MM.1S (cell line): ENCODE measurements at regions not wholly inside any gene's neighbourhood (a gene's known extent, or its start where the extent isn't known, plus 50 kb on each side); places are given as distances from the start of the nearest gene placed in this dataset.
A peak's percentile ranks its signal among the peaks of the same experiment; 100 is the strongest.
"Not testable (repeated sequence)": the region's sequence is repeated elsewhere in the genome, so short reads cannot be mapped to it uniquely, and the experiment has no call there.

ENCODE experiments used
- DNase-seq: peaks from one replicate; pipeline ENCODE4 v3.0.0-alpha.2; 2015
- H2AFZ ChIP-seq: fragments of 300-600 bp; sonication (generic); 2 replicates; pipeline ENCODE4 v1.6.0; 2016; ENCODE audit warnings: antibody characterized with exemption, low read length
- H3F3A ChIP-seq: fragments of 300-600 bp; sonication (generic); 2 replicates; pipeline ENCODE4 v1.6.1; 2016; ENCODE audit warnings: mild to moderate bottlenecking, antibody characterized with exemption, low read length, moderate library complexity, mixed read lengths; ENCODE audit not compliant: insufficient read depth
- H3K27ac ChIP-seq: fragments of 300-600 bp; sonication (generic); 2 replicates; pipeline ENCODE4 v1.5.1; 2016; ENCODE audit warnings: mild to moderate bottlenecking, low read length
- H3K27me3 ChIP-seq: fragments of 300-600 bp; sonication (generic); replicated peaks from 2 replicates; pipeline ENCODE4 v1.6.0; 2016; ENCODE audit warnings: low read length; ENCODE audit not compliant: insufficient read depth
- H3K36me3 ChIP-seq: fragments of 300-600 bp; sonication (generic); replicated peaks from 2 replicates; pipeline ENCODE4 v1.6.1; 2016; ENCODE audit warnings: mild to moderate bottlenecking, low read length, mixed read lengths; ENCODE audit not compliant: insufficient read depth
- H3K4me1 ChIP-seq: fragments of 300-600 bp; sonication (generic); 2 replicates; pipeline ENCODE4 v1.6.1; 2016; ENCODE audit warnings: low read length, mixed read lengths
- H3K4me2 ChIP-seq: fragments of 300-600 bp; sonication (generic); 2 replicates; pipeline ENCODE4 v1.6.0; 2016; ENCODE audit warnings: low read depth, low read length
- H3K4me3 ChIP-seq: fragments of 300-600 bp; sonication (generic); 2 replicates; pipeline ENCODE4 v1.5.1; 2016; ENCODE audit warnings: low read length, mixed read lengths
- H3K79me2 ChIP-seq: fragments of 300-600 bp; sonication (generic); 2 replicates; pipeline ENCODE4 v1.6.1; 2016; ENCODE audit warnings: mixed run types, low read length, mixed read lengths
- H3K9ac ChIP-seq: fragments of 300-600 bp; sonication (generic); 2 replicates; pipeline ENCODE4 v1.6.1; 2016; ENCODE audit warnings: low read length, mixed read lengths
- H3K9me2 ChIP-seq: fragments of 300-600 bp; sonication (generic); replicated peaks from 2 replicates; pipeline ENCODE4 v1.6.1; 2016; ENCODE audit warnings: mild to moderate bottlenecking, low read length, mixed read lengths; ENCODE audit not compliant: insufficient read depth
- H3K9me3 ChIP-seq: fragments of 300-600 bp; sonication (generic); replicated peaks from 2 replicates; pipeline ENCODE4 v1.6.1; 2016; ENCODE audit warnings: mild to moderate bottlenecking, low read length, mixed read lengths; ENCODE audit not compliant: insufficient read depth
- H4K20me1 ChIP-seq: fragments of 300-600 bp; sonication (generic); 2 replicates; pipeline ENCODE4 v1.6.1; 2016; ENCODE audit warnings: mild to moderate bottlenecking, low read length, moderate library complexity, mixed read lengths; ENCODE audit not compliant: insufficient read depth
- TF ChIP-seq, protein P1 (sequence below): fragments of 300-600 bp; sonication (generic); IDR thresholded peaks from 2 replicates; pipeline ENCODE4 v1.5.1; 2016; ENCODE audit warnings: antibody characterized with exemption, low read length, mixed read lengths

DNA sequence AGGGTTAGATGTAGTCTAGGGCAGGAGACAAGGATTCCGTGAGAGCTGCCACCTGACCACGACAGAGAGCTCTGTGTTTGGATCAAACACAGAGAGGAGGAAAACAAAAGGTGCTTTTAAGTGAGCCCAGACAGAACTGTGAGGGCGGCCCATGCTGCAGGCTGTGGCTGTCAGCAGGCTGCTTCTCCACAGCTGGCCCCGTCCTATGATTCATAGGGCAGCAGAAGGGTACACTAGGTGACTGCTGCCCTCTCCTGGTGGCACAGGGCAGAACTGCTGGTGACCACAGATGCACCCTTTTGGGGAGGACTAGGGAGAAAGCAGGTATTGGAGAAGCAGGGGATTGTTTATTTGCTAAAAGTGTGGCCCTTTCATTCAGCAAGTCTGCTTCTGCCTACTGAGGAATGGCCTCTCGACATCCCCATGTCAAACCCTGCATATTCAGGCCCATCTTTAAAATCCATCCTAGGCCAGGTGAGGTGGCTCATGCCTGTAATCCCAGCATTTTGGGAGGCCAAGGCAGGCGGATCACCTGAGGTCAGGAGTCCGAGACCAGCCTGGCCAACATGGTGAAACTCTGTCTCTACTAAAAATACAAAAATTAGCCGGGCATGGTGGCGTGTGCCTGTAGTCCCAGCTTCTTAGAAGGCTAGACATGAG lies 234.4 kb upstream of the FRG2C start:
- not testable (repeated sequence) for H4K20me1 ChIP-seq, H3F3A ChIP-seq, H3K79me2 ChIP-seq, H3K9ac ChIP-seq, H3K27ac ChIP-seq, H3K27me3 ChIP-seq, H3K9me3 ChIP-seq, H3K9me2 ChIP-seq, H3K4me2 ChIP-seq, H3K36me3 ChIP-seq, H2AFZ ChIP-seq, H3K4me3 ChIP-seq, H3K4me1 ChIP-seq
- peak; percentile 67 for DNase-seq
- TF ChIP-seq, protein P1, sequence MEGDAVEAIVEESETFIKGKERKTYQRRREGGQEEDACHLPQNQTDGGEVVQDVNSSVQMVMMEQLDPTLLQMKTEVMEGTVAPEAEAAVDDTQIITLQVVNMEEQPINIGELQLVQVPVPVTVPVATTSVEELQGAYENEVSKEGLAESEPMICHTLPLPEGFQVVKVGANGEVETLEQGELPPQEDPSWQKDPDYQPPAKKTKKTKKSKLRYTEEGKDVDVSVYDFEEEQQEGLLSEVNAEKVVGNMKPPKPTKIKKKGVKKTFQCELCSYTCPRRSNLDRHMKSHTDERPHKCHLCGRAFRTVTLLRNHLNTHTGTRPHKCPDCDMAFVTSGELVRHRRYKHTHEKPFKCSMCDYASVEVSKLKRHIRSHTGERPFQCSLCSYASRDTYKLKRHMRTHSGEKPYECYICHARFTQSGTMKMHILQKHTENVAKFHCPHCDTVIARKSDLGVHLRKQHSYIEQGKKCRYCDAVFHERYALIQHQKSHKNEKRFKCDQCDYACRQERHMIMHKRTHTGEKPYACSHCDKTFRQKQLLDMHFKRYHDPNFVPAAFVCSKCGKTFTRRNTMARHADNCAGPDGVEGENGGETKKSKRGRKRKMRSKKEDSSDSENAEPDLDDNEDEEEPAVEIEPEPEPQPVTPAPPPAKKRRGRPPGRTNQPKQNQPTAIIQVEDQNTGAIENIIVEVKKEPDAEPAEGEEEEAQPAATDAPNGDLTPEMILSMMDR: peak; percentile 59

DNA sequence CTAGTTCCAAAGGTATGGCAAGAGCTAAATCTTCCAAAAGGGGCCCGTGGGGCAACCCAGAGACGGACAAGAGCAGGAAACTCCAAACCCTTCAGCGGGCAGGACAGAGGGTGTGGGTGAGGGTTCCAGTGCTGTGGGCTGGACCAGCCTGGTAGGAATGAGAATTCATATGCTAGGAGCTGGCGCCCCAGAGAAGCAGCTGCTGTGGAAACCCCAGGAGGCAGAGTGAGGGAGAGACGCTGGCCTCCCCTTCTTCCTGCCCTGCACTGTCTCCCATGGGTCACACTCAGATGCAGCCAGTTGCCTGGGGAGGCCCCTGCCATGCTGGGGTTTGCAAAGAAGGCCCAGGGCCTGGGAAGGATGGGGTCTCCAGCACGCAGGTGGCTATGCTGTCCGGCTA lies 233.7 kb upstream of the FRG2C start:
- H3K4me2 ChIP-seq, H3K9ac ChIP-seq, H3K9me2 ChIP-seq, H3K27ac ChIP-seq, H3F3A ChIP-seq, H3K4me3 ChIP-seq, H3K9me3 ChIP-seq, H2AFZ ChIP-seq, DNase-seq, H3K27me3 ChIP-seq, H3K36me3 ChIP-seq, H4K20me1 ChIP-seq, H3K79me2 ChIP-seq, H3K4me1 ChIP-seq: not testable (repeated sequence)

DNA sequence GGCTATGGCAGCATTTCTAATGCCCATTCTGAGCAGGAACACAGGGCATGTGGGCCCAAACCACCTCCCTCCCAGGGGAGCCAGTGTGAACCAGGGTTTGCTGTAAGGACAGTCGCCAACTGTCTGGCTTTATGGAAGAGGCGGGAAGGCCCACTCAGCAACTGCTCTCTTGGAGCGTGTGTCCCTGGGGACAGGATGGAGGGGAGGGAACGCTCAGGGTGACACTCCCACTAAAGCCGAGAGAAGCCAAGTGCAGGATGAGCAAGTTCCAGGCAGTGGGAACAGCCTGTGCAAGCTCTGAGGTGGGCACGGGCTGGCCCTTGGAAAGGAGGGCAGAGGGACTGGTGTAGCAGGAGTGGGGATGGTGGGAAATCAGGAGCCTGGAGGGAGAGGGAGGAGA lies 233.0 kb upstream of the FRG2C start:
- DNase-seq, H3K27me3 ChIP-seq, H3K27ac ChIP-seq, H4K20me1 ChIP-seq, H3F3A ChIP-seq, H3K9me3 ChIP-seq, H3K4me1 ChIP-seq, H3K4me2 ChIP-seq, H3K79me2 ChIP-seq, H3K9ac ChIP-seq, H2AFZ ChIP-seq, H3K36me3 ChIP-seq, H3K4me3 ChIP-seq, H3K9me2 ChIP-seq: not testable (repeated sequence)

DNA sequence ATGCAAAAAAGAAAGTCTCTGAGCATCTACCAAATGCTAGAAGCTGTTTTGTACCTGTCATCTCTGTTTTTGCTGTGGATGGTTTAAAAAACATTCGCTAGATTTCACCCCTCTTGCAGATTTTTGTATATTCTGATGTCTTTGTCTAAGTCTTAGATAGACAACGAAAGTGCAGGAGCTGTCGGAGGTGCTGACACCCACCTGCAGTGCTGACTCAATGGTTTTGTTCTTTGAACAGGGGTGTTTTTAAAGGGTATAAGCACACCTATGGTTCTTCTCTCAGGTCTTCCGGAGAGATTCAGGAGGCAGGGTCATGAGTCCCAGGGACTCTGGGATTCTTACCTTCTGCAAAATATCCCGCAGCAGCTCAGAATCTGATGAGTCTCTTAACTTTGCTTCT lies 231.7 kb upstream of the FRG2C start:
- not testable (repeated sequence) for H3K4me1 ChIP-seq, H3F3A ChIP-seq, H4K20me1 ChIP-seq, H3K9me2 ChIP-seq, H3K4me2 ChIP-seq, H3K27me3 ChIP-seq, H3K9ac ChIP-seq, H2AFZ ChIP-seq, H3K79me2 ChIP-seq, H3K36me3 ChIP-seq, H3K27ac ChIP-seq, DNase-seq, H3K9me3 ChIP-seq, H3K4me3 ChIP-seq

DNA sequence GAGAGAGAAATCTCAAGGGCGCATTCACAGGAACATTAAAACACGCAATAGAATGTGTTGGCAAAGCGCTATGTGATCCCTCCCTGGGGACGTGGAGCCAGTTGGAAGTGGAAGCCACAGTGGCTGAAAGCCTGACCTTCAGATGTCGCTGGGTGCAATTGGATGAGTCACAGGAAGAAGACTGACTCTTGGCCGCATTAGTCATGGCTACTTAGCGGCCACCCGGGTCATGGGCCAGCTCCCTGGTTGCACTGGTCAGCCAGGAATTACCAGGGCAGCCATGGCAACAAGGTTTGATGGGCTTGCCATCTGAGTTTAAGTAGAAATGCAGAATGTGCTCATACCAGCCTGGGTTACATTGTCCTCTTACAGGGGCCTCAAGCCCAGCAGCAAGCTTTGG lies 231.2 kb upstream of the FRG2C start:
- not testable (repeated sequence) for H2AFZ ChIP-seq, H3F3A ChIP-seq, H3K4me2 ChIP-seq

DNA sequence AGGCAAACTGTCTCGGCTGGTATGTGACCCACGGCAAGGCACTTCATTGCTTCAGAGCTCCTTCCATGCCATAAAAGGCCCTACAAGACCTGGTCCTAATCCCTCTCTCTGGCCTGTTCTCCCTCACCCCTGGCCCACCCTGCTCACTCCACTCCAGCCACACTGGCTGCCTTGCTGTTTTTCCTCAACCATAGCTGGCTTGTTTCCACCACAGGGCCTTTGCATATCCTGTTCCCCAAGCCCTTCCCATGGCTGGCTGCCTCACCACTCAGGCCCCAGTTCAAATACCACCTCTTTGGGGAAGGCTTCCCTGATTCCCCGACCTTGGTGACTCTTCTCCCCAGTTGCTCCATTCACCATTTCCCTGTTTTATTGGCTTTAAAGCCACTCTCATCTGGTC lies 230.8 kb upstream of the FRG2C start:
- H3K27ac ChIP-seq, H3K9me2 ChIP-seq, H3K4me3 ChIP-seq, H3K79me2 ChIP-seq, H3K36me3 ChIP-seq, H3K4me1 ChIP-seq, H3F3A ChIP-seq, H4K20me1 ChIP-seq, H3K4me2 ChIP-seq, DNase-seq, H2AFZ ChIP-seq, H3K9me3 ChIP-seq, H3K27me3 ChIP-seq, H3K9ac ChIP-seq: not testable (repeated sequence)

More for the DNA sequence above, 231.2 kb upstream of the FRG2C start:
- DNase-seq, H3K4me3 ChIP-seq, H3K27ac ChIP-seq, H3K79me2 ChIP-seq, H4K20me1 ChIP-seq, H3K4me1 ChIP-seq, H3K9me3 ChIP-seq, H3K27me3 ChIP-seq, H3K9ac ChIP-seq, H3K9me2 ChIP-seq, H3K36me3 ChIP-seq: not testable (repeated sequence)

DNA sequence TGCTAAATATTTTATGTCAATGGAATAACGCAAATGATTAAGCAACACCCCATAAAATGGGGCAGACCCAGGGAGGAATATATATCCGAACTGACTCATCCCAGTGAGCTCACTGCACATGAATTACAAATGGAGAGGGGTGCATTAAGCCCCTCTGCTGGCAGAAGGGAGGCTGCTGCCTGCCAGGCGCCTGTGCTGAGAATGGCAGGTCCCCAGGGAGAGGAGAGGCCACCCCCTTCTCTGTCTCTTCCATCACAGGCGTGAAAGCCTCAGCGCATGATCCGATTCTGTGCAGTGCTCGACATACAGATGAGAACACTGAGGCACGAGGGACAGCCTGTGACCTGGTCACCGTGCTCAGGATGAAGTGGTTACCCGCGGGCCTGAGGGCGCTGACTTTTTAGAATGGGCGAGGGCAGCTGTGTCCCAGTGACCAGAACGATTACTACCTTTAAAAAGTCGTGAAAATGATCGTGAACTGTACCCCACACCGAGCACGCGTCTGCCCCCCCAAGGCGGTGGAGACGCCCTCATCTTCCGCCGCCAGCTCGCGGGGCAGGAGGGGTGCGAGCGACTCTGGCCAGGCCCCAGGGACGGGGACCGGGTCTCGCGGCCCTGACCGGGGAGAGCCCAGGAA lies 229.7 kb upstream of the FRG2C start:
- H3K4me3 ChIP-seq: peak overlapping the region; percentile 69
- peak overlapping the region; percentile 75 for H3K9ac ChIP-seq
- H3K79me2 ChIP-seq, H3K4me1 ChIP-seq, H4K20me1 ChIP-seq, H3K36me3 ChIP-seq, H3F3A ChIP-seq, H3K9me2 ChIP-seq, H3K9me3 ChIP-seq, H3K27me3 ChIP-seq: not testable (repeated sequence)
- peak overlapping the region; percentile 42; the same call in 1 of the 2 replicates for H2AFZ ChIP-seq
- H3K4me2 ChIP-seq: peak overlapping the region; percentile 60; the same call in 1 of the 2 replicates
- peak; percentile 12 for DNase-seq
- H3K27ac ChIP-seq: peak overlapping the region; percentile 29; the same call in 1 of the 2 replicates
